ENCODE measurements at regions not wholly inside any gene's neighbourhood (a gene's known extent, or its start where the extent isn't known, plus 50 kb on each side); places are given as distances from the start of the nearest gene placed in this dataset.

GRCh38 chr3:182693723-182694122, 99.6 kb upstream of the ATP11B start:
- Histone ChIP-seq H3K18ac (ENCODE audit: low read depth, low read length) (no peak overlapping the region), H4K20me1 (ENCODE audit: insufficient read depth, low read length) (no peaks in the 10 kb centered on the region), H3K9me1 (ENCODE audit: insufficient read depth, low read length) (no peaks in the 10 kb centered on the region), H4K91ac (ENCODE audit: insufficient read depth, low read depth, low read length) (no peak overlapping the region), H2AK5ac (ENCODE audit: low read depth, low read length) (no peak overlapping the region), H3K14ac (replicated peaks; ENCODE audit: low read depth, low read length) (no peak overlapping the region), H3K4me3 (ENCODE audit: insufficient read depth, low read depth, low read length) (no peak overlapping the region), H2BK15ac (ENCODE audit: low read depth, low read length) (no peak overlapping the region), H2BK20ac (ENCODE audit: low read depth, low read length) (no peak overlapping the region), H2AFZ (replicated peaks; ENCODE audit: low read length, poor library complexity) (no peak overlapping the region), H2BK120ac (ENCODE audit: low read depth, low read length) (no peak overlapping the region), H2BK5ac (ENCODE audit: low read depth, low read length, poor library complexity, severe bottlenecking) (no peak overlapping the region), H3K9ac (ENCODE audit: low read depth, low read length) (no peak overlapping the region), H3K79me1 (ENCODE audit: low read depth in 1 of 2, low read length in 2 of 2) (no peaks in the 10 kb centered on the region), H3K56ac (ENCODE audit: extremely low read depth, insufficient read depth, low read length) (no peak overlapping the region), H3K4ac (ENCODE audit: low read depth, low read length) (no peak overlapping the region), H3K23ac (ENCODE audit: low read depth, low read length) (no peak overlapping the region), H3K4me2 (ENCODE audit: low read depth, low read length) (no peak overlapping the region), H3K4me1 (ENCODE audit: control insufficient read depth, insufficient read depth, low read length) (no peaks in the 10 kb centered on the region), H4K8ac (ENCODE audit: low read depth in 2 of 2, low read length in 2 of 2) (no peak overlapping the region), H3K9me3 (ENCODE audit: control insufficient read depth, insufficient read depth, low read length) (no peaks in the 10 kb centered on the region), H4K5ac (ENCODE audit: low read depth, low read length) (no peak overlapping the region), H2AK9ac (replicated peaks; ENCODE audit: low read depth, low read length, poor library complexity) (no peak overlapping the region), H3K27me3 (ENCODE audit: control insufficient read depth, insufficient read depth, low read length) (peaks cover 8% of the 10 kb centered on the region), H3K27ac (ENCODE audit: insufficient read depth, low read length) (no peak overlapping the region), H3K36me3 (ENCODE audit: control insufficient read depth, insufficient read depth, low read length) (no peaks in the 10 kb centered on the region)
- POLR2A ChIA-PET (ENCODE audit: unreplicated experiment) = no interaction called here
- ATAC-seq (ENCODE audit: low read depth) (no peak), DNase-seq (no peak)
- BruUV-seq (replicated peaks) = no TSS peak
- in situ Hi-C loops (cut with MboI; ENCODE audit: low sequenced_read_pairs) = no loop called here
- WGBS, 2 experiments (ENCODE audit: extremely low coverage in 2 of 2, insufficient read length in 1 of 2) = no CpG with 5 or more reads among the region's 3 CpGs
- dilution Hi-C loops (cut with HindIII; ENCODE audit: low sequenced_read_pairs, unreplicated experiment) = no loop called here
- CTCF ChIA-PET = no interaction called here
- intact Hi-C loops (cut with micrococcal nuclease) = no loop called here
- TF ChIP-seq MAFK (IDR thresholded peaks at IDR 0.05; ENCODE audit: low read depth, low read length) (no peak), CHD1 (IDR thresholded peaks at IDR 0.05; ENCODE audit: low read depth, low read length) (no peak), BHLHE40 (IDR thresholded peaks at IDR 0.05; ENCODE audit: low read depth, low read length) (no peak), NFE2L2 (IDR thresholded peaks at IDR 0.05; ENCODE audit: low read depth, low read length) (no peak), RAD21 (IDR thresholded peaks at IDR 0.05; ENCODE audit: low read length) (no peak), CEBPB (IDR thresholded peaks at IDR 0.05; ENCODE audit: low read depth, low read length) (no peak), SMC3 (IDR thresholded peaks at IDR 0.05; ENCODE audit: low read depth, low read length) (no peak), FOS (IDR thresholded peaks at IDR 0.05; ENCODE audit: low read depth, low read length) (no peak), POLR2A (IDR thresholded peaks at IDR 0.05; ENCODE audit: low read depth, low read length) (no peak), RFX5 (IDR thresholded peaks at IDR 0.05; ENCODE audit: low read depth, low read length) (no peak), CTCF (conservative IDR thresholded peaks at IDR 0.05; ENCODE audit: low read depth, low read length) (no peak), MXI1 (IDR thresholded peaks at IDR 0.05; ENCODE audit: borderline replicate concordance, low read depth, low read length) (no peak), ELK1 (IDR thresholded peaks at IDR 0.05; ENCODE audit: borderline replicate concordance, low read depth, low read length) (no peak)
